ENCODE measurements at regions not wholly inside any gene's neighbourhood (a gene's known extent, or its start where the extent isn't known, plus 50 kb on each side); places are given as distances from the start of the nearest gene placed in this dataset.

DNA sequence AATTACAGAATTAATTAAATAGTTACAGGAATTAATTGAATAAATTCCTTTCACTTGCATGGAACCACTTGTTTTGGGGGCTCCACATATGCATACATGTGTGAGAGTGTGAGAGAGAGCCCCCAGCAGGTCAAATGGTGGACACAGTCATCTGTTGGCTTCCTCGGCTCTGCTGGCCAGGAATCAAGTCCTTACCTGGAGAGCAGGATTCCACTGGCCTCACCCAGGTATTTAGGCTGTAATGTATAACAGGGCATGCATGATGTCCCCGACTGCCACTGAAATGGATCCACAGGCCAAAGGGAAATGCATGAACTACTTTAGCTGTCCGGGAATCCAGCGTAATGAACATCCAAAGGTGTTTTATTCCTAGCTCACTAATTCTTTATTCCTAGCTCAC lies 139.7 kb upstream of the SMAD3 start:
- intact Hi-C loops (cut with micrococcal nuclease): no loop called here
- H2BK15ac ChIP-seq (ENCODE audit: low read depth, low read length): no peak overlapping the region
- ATAC-seq (ENCODE audit: low read depth) (no peak), DNase-seq (no peak)
- no peak overlapping the region for H3K4ac ChIP-seq (ENCODE audit: low read depth, low read length)
- no peak overlapping the region for H3K27ac ChIP-seq (ENCODE audit: insufficient read depth, low read length)
- TF ChIP-seq, protein P1, sequence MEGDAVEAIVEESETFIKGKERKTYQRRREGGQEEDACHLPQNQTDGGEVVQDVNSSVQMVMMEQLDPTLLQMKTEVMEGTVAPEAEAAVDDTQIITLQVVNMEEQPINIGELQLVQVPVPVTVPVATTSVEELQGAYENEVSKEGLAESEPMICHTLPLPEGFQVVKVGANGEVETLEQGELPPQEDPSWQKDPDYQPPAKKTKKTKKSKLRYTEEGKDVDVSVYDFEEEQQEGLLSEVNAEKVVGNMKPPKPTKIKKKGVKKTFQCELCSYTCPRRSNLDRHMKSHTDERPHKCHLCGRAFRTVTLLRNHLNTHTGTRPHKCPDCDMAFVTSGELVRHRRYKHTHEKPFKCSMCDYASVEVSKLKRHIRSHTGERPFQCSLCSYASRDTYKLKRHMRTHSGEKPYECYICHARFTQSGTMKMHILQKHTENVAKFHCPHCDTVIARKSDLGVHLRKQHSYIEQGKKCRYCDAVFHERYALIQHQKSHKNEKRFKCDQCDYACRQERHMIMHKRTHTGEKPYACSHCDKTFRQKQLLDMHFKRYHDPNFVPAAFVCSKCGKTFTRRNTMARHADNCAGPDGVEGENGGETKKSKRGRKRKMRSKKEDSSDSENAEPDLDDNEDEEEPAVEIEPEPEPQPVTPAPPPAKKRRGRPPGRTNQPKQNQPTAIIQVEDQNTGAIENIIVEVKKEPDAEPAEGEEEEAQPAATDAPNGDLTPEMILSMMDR (conservative IDR thresholded peaks at IDR 0.05; ENCODE audit: low read depth, low read length): no peak
- no peak for TF ChIP-seq FOS (IDR thresholded peaks at IDR 0.05; ENCODE audit: low read depth, low read length)
- TF ChIP-seq MAFK (IDR thresholded peaks at IDR 0.05; ENCODE audit: low read depth, low read length): no peak
- no peak for TF ChIP-seq MXI1 (IDR thresholded peaks at IDR 0.05; ENCODE audit: borderline replicate concordance, low read depth, low read length)
- no peak for TF ChIP-seq POLR2A (IDR thresholded peaks at IDR 0.05; ENCODE audit: low read depth, low read length)
- H3K18ac ChIP-seq (ENCODE audit: low read depth, low read length): no peak overlapping the region
- H3K27me3 ChIP-seq (ENCODE audit: control insufficient read depth, insufficient read depth, low read length): no peaks in the 10 kb centered on the region
- in situ Hi-C loops (cut with MboI; ENCODE audit: low sequenced_read_pairs): no loop called here
- H2BK5ac ChIP-seq (ENCODE audit: low read depth, low read length, poor library complexity, severe bottlenecking): no peak overlapping the region
- H3K23ac ChIP-seq (ENCODE audit: low read depth, low read length): no peak overlapping the region
- no peak overlapping the region for H4K5ac ChIP-seq (ENCODE audit: low read depth, low read length)
- CTCF ChIA-PET: no interaction called here
- no peak overlapping the region for H2BK120ac ChIP-seq (ENCODE audit: low read depth, low read length)
- WGBS, 2 experiments (ENCODE audit: extremely low coverage in 2 of 2, insufficient read length in 1 of 2): 100% methylated on average over 1 of the region's 4 CpGs; no CpG with 5 or more reads in 1 of the 2 experiments
- no peak overlapping the region for H4K91ac ChIP-seq (ENCODE audit: insufficient read depth, low read depth, low read length)
- no peak overlapping the region for H3K56ac ChIP-seq (ENCODE audit: extremely low read depth, insufficient read depth, low read length)
- H3K9ac ChIP-seq (ENCODE audit: low read depth, low read length): no peak overlapping the region
- no peak overlapping the region for H4K8ac ChIP-seq (ENCODE audit: low read depth in 2 of 2, low read length in 2 of 2)
- H2AFZ ChIP-seq (replicated peaks; ENCODE audit: low read length, poor library complexity): no peak overlapping the region
- H3K4me3 ChIP-seq (ENCODE audit: insufficient read depth, low read depth, low read length): no peak overlapping the region
- dilution Hi-C loops (cut with HindIII; ENCODE audit: low sequenced_read_pairs, unreplicated experiment): no loop called here
- H3K79me1 ChIP-seq (ENCODE audit: low read depth in 1 of 2, low read length in 2 of 2): no peaks in the 10 kb centered on the region
- no peaks in the 10 kb centered on the region for H3K36me3 ChIP-seq (ENCODE audit: control insufficient read depth, insufficient read depth, low read length)
- H3K9me3 ChIP-seq (ENCODE audit: control insufficient read depth, insufficient read depth, low read length): peaks cover 11% of the 10 kb centered on the region
- no peak overlapping the region for H3K4me2 ChIP-seq (ENCODE audit: low read depth, low read length)
- H2AK5ac ChIP-seq (ENCODE audit: low read depth, low read length): no peak overlapping the region
- H3K14ac ChIP-seq (replicated peaks; ENCODE audit: low read depth, low read length): no peak overlapping the region
- H2BK20ac ChIP-seq (ENCODE audit: low read depth, low read length): no peak overlapping the region
- no peaks in the 10 kb centered on the region for H4K20me1 ChIP-seq (ENCODE audit: insufficient read depth, low read length)
- POLR2A ChIA-PET (ENCODE audit: unreplicated experiment): no interaction called here
- peaks cover 8% of the 10 kb centered on the region for H3K4me1 ChIP-seq (ENCODE audit: control insufficient read depth, insufficient read depth, low read length)
- no peaks in the 10 kb centered on the region for H3K9me1 ChIP-seq (ENCODE audit: insufficient read depth, low read length)
- no peak overlapping the region for H2AK9ac ChIP-seq (replicated peaks; ENCODE audit: low read depth, low read length, poor library complexity)
- no TSS peak for BruUV-seq (replicated peaks)
